GM19452 (cell line): ENCODE measurements at regions not wholly inside any gene's neighbourhood (a gene's known extent, or its start where the extent isn't known, plus 50 kb on each side); places are given as distances from the start of the nearest gene placed in this dataset.
"Not testable (repeated sequence)": the region's sequence is repeated elsewhere in the genome, so short reads cannot be mapped to it uniquely, and the experiment has no call there.

Experiments used
- ATAC-seq: cut with Tn5 transposase; IDR thresholded peaks from one replicate; pipeline ENCODE4 v1.9.1; 2021; ENCODE audit not compliant: unreplicated experiment

DNA sequence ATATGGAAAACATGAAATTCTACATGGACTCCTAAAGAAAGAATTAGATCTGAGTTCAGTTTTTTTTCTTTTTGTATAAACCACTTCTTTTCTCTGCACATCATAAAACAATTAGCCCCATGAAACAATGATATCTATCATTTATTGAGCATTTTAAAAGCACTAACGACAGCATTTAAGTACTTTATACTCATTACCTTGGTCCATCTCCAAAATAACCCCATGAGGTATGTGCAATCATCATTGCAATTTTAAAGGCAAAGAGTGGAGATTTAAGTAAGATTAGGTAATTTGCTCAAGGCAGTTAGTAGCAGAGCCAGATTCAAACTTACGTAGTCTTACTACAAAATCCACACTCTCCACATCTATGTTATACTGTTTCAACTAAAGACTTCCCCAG lies 177.7 kb upstream of the RAG2 start:
- ATAC-seq: no peak

DNA sequence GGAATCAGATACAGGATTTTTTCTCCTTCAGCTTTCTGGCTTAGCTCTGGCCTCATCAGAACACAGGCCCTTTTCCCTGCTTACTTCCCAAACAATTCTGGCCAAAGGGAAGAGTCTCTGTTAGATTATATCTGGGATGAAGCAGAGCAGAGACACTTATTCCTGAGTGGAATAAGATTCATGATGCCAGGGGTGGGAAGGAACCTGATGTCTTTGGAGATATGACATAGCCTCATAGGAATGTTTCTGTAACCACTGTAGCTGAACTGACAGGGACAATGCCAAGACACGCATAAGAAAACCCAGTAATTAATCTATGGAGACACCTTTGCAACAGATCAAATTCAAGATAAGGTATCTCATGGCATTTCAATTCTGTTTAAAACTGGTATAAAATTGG lies 177.1 kb upstream of the RAG2 start:
- no peak for ATAC-seq

DNA sequence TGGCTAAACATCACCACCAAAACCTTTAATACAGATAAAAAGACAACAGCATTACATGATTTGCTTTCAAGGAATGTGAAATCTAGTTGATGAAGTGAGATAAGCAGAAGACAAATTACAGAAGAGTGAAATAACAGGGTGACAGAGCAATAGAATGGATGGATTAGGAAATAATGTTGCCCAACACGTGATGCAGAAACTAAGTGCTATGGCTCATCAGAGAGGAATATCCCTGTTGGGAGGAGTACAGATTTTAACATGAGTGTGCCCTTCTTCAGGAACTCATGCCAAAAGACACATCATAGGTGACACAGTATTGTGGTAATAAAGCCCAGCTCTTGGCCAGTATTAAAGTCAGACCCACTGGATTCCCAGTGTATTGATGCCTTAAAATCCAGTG lies 176.6 kb upstream of the RAG2 start:
- no peak for ATAC-seq

DNA sequence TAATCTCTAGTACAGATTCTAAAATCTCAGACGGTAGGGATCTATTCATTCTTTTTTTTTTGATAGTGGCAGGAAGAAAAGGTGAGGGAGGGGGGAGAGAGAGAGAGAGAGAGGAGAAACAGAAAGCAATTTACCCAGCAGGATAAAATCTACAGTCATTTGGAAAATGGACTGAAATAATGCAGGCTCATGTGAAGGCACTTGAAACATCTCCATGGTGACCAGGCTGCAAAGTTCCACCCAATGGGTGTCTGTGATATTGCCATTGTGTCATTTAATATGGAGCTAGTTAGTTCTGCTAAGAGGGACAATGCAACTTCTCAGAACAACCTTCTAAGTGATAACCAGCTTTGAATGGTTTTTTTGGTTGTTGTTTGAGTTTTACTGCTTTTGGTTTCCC lies 165.2 kb upstream of the RAG2 start:
- no peak for ATAC-seq

DNA sequence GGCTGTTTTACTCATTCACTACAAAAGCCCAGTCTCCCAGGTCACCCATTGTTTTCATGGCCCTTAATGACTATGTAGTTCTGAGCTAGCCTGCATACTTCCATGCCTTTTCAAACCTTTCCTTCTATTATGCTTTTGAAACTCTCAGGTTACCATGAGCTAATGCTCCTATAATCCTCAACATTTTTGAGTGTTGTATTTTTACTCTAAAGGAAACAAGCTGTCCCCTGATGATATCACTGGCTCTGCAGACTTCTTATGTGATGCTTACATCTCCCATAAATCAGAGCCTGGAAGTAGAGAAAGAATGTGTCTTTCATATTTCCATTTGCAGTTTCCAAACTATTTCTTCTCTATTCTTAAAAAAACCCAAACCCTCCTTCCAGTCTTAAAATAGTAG lies 159.0 kb upstream of the RAG2 start:
- ATAC-seq: no peak

DNA sequence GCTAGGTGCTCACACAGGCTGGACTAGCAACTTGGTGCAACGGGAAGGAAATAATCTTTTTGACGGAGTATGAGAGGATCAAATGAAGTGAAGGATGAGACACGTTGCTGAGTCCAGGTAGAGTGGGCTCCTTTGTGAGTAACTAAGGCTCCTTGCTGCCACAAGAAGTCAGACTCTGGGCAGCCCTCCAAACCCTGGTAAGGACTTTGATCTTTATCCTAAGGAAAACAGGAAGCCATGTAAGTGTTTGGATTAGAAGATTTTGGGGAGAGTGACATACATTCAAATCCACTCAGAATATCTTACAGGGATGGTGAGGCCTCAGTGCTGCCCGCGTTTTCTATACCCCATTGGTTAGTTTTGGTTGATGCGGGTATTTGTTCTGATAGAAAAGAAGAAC lies 155.9 kb upstream of the RAG2 start:
- no peak for ATAC-seq

DNA sequence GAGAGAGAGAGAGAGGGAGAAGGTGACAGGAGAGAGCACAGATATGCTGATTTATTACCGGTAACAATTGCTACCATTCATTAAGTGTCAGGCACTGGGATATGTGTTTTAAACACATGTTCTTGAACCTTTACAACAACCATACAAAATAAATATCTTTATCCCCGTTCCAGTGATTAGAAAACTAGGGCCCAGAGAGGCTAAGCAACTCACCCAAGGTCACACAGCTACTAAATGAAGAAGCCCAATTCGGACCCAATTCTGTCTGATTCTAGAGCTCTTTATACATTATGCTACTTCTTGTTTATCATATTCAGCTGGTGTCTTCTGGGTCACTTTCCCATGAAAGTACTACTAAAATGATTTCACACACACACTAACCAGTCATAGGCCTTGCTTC lies 154.0 kb upstream of the RAG2 start:
- ATAC-seq: no peak

DNA sequence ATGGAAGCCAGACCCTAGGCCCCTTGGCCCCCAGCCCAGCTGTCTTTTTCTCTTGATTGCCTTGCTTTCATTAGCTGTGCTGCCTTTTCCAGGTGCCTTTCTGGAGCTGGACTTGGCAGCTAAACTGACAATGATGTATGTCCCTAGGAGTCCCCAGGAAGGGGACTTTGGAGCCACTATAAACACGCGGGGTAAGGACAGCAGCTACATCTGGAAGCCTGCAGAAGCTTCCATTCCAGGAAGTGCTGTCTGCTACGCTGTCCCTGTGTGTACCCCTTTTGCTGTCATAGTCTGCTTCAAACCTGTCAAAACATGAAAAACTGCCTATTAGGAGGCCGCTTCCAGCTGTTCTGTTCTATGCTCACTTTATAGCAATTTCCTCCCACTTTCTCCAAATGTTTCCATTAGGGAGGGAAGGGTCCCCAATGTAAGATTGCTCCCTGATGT lies 153.3 kb upstream of the RAG2 start:
- ATAC-seq: no peak

DNA sequence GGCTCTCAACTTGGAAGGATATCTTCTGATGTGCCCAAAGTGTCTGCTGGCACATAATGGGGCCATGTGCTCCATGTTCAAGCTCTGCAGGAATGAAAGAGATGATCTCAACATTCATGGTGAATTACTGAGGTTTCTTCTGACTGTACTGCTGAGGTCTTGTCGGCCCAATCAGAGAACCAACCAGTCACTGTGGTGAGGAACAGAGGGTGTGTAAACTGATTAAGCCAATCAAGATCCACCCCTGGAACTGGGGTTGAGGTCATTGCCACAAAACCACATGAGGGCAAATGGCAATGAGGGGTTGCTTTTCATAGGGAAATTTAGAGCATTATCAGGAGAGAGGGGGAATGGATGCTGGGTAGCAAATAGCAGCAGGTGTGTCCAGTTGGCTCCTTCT lies 152.3 kb upstream of the RAG2 start:
- no peak for ATAC-seq

DNA sequence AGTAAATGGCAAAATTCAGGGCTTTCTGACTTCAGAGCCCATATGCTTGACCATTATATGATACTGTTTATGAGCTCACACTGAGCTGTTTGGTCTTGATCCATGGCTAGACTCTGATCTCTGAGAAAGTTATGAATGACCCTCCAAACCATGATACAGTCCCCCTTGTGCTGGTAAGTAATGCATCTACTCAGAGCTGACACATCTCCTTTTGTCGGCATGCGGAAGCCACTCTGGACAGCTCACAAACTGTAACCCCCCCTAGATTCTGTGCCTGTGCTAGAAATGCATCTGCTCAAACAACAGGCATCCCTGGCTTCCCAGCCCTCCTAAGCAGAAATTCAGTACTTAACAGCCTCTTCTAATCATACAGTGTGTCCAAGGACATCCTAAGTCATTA lies 150.8 kb upstream of the RAG2 start:
- ATAC-seq: no peak

DNA sequence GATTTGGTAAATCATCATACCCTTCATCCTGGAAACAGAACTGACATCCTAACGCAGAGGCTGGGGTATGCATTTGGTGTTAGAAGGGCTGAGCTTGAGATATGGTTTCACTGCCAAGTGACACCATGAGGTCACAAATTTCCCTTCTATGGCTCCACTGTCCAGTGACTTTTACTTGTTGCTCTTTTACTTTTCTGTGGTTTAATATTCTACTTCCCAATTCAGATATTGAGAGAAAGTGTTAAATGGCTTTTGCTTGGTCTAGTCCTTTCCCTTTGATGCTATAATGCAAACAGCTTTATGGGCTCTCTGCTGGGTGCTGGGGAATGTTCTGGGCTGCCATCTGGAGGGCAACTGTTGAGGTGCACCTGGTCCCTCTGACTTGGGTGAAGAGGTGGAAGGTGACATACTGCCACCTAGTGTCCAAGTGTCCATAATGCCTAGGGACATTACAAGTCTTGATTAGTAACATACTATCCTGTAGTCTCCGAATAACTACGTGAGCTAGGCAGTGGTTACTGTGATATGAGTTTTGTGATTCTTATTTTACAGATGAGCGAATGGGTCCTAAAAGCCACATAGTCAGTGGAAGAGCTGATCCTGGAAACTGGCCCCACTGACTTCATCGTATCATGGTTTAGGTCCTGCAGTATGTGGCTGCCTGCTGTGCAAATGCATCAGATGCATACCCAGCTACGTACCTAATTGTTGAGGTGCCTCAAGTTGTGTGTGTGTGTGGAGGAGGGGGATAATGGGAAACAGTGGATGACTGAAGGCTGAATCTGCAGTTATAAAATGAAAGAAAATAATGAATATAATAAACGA lies 149.1 kb upstream of the RAG2 start:
- ATAC-seq: peak; percentile 93

DNA sequence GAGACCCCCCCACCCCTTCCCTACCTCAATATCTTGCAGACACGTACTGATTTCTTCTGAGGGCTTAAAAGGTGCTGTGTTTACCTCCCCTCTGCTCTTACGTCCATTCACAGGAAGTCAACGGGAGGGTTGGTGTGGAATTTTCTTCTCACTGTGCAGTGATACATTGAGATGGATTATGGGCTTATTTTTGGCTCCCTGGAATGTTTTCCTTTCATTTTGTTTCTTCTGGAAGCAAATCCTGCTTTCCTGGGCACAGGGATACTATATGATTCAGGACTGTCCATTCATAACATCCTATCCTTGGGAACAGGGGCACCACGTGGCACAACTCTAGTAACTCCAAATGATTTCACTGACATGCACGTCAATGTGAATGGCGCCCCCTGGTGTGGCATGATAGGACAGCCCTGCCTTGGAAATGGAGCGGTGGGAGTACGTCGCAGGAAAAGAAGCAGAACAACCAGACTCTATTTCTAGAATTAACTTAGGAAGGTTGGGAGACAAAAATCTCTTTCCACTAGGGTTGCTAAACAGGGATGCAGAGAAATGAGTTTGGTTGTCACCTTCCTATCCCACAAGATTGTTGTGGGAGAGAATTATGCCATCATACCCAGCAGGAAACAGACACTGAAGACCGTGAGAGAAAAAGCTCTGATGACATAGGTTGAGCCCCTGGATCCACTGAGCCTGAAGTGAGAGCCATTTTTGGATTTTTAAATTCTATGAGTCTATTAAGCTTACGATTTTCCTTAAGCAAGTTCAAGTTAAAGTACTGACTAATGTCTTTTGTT lies 146.5 kb upstream of the RAG2 start:
- ATAC-seq: no peak

DNA sequence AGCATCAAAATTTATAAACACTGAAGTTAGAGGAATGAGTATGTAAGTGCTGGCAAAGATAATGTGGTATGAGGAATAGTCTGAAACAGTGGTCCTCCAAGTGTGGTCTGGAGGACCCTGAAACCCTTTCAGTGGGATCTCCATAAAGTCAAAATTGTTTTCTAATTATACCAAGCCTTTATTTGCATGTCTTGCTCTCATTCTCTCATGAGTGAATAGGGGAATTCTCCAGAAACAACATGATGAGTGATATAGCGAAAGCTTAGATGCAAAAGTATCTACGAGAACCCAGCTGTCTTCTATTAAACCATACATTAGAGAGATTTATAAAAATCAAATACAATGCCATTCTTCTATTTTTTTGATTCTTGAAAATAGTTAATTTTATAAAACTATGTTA lies 145.0 kb upstream of the RAG2 start:
- peak; percentile 45 for ATAC-seq

DNA sequence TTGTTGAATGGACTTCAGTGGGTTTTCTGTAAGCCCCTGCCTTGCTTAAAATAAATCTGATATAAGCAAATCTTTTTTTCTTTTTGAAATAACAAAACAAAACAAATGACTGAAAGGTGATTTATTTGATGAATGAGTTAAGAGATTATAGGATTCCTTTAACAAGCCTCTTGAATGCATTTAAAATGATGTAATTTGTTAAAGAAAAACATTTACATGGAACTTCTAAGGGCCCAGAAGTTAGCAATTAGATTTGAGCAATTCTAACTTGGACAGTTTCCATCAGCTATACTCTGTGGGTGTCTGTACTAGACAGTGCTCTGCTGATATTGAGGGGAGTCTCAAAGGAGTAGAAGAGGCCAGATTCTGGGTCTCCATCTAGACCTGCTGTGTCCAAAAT lies 143.5 kb upstream of the RAG2 start:
- no peak for ATAC-seq

DNA sequence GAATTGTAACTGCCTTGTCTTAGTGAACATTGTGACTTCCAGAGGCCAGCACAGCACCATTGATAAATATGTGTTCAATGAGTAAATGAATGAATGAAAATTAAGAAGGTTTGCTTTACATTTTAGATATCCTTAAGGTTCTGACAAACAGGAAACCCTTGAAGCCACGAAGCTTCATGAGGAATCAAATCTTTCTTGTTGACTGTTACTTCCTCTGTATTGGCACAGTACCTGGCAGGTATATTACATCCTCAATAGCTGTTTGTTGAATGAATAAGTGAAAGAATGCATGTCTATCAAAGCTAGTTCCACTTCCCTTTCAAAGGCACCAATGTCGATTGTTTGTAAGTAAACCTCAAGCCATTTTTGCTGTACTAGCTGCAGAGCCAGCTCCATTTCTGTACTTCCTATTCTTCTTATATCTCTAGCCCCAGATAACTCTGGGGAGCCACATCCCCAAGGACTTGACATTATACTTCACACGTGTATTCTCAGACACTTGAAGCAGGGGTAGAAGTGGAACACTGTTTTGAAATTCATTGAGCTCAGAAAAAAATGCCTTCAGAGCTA lies 140.3 kb upstream of the RAG2 start:
- no peak for ATAC-seq

DNA sequence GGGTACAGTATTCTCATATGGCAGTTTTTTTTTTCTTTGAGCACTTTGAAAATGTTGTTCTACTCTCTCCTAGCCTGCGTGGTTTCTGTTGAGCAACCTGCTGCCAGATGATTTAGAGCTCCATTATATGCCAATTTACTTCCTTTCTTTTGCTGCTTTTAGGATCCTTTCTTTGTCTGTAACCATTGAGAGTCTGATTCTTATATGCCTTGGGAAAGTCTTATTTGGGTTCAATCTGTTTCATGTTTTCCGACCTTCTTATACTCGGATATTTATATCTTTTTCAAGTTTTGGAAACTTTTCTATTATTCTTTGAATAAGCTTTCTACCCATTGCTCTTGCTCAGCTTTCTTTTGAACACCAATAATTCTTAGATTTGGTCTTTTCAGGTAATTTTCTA lies 138.1 kb upstream of the RAG2 start:
- ATAC-seq: no peak

DNA sequence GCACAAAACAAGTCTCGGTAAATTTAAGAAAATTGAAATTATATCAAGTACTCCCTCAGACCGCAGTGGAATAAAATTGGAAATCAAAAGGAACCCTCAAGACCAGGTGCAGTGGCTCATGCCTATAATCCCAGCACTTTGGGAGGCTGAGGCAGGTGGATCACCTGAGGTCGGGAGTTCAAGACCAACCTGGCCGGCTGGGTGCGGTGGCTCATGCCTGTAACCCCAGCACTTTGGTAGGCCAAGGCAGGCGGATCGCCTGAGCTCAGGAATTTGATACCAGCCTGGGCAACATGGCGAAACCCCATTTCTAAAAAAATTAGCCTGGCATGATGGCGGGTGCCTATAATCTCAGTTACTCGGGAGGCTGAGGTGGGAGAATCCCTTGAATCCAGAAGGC lies 135.7 kb upstream of the RAG2 start:
- ATAC-seq: not testable (repeated sequence)

DNA sequence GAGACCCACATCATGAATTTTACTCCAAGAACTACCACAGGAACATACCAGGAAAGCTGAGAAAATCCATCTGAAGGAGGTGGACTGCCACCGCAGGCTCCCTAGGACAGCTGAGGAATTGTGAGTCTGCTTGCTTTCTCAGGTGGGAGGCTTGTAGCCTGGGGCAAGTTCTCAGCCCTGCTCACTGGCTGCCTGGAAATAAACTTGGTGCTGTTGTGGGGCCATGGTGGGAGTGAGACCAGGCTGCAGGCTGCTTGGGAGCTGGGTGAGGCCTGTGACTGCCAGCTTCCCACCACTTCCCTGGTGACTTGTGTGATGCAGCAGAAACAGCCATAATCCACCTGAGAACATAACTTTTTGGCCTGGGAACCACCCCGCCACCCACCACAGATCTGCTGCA lies 132.7 kb upstream of the RAG2 start:
- no peak for ATAC-seq

DNA sequence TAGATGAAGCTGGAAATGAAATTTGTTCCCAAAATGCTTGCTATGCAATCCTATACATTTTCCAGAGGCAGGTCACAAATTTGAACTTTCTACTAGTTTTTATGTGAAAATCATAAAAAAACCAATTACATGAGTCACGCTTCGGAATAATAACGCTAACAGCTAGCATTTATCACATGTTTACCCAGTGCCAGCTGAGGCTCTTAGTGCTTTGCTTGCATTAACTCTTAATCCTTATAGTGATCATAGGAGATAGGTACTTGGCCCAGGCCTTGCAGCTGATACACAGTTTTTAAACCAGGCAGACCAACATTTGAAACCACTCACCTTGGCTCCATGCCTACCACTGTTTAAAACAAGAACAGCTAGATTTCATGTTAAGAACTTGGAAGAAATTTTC lies 131.8 kb upstream of the RAG2 start:
- ATAC-seq: no peak

DNA sequence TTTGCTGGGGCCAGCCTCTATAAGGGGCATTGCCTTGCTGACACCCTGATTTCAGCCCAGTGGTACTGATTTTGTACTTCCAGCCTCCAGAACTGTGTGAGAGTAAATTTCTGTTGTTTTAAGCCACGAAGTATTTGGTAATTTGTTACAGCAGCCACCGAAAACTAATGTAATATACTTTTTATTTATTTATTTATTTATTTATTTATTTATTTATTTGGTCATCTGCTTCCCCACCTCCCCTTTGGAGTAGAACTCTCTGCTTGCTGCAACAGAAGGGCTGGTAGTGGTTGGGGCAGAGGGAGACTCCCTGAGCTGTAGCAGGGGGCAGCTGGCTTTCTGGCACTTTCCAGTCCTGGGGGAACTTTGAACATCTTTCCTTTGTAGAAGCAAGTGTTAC lies 128.4 kb upstream of the RAG2 start:
- ATAC-seq: no peak

DNA sequence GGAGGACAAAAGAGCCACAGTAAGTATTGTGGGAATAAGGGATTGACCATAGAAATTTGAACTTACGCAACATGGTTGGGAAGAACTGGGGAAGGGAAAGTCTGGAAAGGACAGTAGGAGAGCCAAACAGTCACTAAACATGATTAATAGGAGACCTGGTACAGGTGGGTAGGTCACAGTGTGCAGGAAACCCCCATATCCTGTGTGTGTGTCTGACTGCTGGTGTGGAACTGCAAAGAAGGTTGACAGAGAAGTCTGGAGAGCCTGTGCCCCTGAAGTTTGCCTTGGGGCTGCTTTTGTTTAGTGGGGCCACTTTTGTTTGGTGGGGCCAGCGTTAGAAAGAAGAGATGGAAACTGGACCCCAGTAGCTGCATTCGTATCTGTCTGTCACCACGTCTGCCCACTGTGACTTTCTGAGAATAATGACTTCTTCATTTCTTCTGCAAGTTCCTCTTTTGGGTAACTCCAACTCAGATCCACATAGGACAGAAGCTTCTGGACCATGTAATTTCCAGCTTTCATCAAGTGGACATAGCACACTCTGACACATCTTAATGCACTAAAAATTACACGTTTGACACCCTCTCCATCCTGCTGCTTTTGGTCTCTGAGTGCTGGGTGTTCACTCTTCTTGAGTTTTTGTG lies 126.8 kb upstream of the RAG2 start:
- peak; percentile 73 for ATAC-seq

DNA sequence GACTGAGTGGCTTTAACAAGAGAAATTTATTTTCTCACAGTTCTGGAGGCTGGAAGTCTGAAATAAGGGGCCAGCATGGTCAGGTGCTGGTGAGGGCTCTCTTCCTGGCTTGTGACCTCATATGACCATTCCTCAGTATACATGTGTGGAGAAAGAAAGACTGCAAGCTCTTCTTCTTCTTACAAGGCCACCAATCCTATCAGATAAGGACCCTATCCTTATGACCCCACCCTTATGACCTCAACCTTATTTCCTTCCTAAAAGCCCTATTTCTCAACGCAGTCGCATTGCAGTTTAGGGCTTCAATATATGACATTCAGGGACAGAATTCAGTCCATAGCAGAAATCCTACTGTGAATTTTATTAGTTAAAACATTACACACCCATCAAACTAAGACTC lies 124.4 kb upstream of the RAG2 start:
- no peak for ATAC-seq
